C4-2B (cell line): ENCODE measurements at regions not wholly inside any gene's neighbourhood (a gene's known extent, or its start where the extent isn't known, plus 50 kb on each side); places are given as distances from the start of the nearest gene placed in this dataset.

Experiments used
- H3K27ac ChIP-seq: fragments of 450-650 bp; 2 replicates; pipeline ENCODE4 v1.5.1; 2017
- ZFX ChIP-seq: fragments of 450-650 bp; IDR thresholded peaks from 2 replicates; pipeline ENCODE4 v1.6.1; 2017
- TF ChIP-seq, protein P1 (sequence below): fragments of 450-650 bp; conservative IDR thresholded peaks from 2 replicates; pipeline ENCODE4 v1.5.1; 2017; ENCODE audit warnings: mild to moderate bottlenecking

DNA sequence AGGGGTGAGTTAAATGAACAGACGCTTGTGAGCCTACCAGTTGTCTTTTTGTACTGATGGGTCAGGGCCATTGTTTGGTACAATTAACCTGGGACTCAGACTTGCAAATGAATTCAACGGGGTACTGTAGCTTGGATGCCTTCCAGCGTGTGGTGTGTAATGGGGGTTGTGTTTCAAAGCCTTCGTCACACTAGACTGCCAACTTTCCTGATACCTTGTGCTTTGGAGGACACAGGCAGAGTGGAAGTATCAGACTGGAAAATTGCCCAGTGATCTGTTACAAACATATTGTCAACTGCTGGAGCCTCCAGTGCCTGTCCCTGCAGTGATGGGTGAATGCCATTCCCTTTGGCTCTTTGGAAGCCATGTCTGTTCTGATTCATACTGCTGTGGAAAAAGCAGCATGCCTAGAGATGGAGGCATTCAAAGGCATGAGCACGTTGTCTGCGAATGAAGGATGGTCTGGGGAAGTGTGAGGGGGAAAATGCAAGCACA is 384.5 kb downstream of the LMX1A start:
- TF ChIP-seq ZFX = no peak
- TF ChIP-seq, protein P1, sequence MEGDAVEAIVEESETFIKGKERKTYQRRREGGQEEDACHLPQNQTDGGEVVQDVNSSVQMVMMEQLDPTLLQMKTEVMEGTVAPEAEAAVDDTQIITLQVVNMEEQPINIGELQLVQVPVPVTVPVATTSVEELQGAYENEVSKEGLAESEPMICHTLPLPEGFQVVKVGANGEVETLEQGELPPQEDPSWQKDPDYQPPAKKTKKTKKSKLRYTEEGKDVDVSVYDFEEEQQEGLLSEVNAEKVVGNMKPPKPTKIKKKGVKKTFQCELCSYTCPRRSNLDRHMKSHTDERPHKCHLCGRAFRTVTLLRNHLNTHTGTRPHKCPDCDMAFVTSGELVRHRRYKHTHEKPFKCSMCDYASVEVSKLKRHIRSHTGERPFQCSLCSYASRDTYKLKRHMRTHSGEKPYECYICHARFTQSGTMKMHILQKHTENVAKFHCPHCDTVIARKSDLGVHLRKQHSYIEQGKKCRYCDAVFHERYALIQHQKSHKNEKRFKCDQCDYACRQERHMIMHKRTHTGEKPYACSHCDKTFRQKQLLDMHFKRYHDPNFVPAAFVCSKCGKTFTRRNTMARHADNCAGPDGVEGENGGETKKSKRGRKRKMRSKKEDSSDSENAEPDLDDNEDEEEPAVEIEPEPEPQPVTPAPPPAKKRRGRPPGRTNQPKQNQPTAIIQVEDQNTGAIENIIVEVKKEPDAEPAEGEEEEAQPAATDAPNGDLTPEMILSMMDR = no peak
- H3K27ac ChIP-seq = no peak overlapping the region

DNA sequence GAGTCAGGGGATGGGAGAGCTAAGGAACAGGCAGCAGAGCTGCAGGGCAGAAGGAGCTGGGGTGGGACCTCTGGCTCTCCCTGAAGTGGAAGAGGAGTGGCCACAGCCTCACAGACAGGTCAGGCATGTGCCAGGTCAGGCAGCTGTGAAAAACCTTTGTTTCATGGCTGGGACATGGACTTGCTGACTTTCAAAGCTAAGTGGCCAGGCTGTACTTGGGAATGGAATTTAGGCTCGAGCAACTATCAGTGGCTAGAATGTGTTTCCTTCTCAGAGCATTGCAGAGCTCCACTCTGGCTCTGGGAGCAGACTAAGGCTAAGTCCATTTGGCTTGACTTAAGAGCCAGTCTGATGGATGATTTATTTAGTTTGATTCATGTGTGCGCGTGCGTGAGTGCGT is 385.1 kb downstream of the LMX1A start:
- no peak overlapping the region for H3K27ac ChIP-seq
- TF ChIP-seq, protein P1 = no peak
- no peak for TF ChIP-seq ZFX

DNA sequence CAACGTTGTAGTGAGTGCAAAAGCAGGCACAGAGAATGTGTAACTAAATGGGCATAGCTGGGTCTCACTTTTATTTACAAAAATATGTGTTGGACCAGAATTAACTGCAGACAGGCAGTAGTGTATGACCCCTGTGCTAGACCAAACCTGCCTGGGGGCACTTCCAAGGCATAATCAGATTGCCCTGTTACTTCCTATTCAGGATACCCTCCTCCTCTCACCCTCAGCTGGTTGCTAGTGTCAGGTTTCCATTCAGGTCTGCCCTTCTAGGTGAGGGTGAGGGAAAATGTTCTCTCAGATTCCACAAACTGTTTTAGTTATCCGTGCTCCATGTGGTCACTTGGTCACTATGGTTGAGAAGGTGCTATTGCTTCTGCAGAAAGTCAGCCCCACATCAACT is 387.3 kb downstream of the LMX1A start:
- no peak overlapping the region for H3K27ac ChIP-seq
- TF ChIP-seq, protein P1 = no peak
- no peak for TF ChIP-seq ZFX

DNA sequence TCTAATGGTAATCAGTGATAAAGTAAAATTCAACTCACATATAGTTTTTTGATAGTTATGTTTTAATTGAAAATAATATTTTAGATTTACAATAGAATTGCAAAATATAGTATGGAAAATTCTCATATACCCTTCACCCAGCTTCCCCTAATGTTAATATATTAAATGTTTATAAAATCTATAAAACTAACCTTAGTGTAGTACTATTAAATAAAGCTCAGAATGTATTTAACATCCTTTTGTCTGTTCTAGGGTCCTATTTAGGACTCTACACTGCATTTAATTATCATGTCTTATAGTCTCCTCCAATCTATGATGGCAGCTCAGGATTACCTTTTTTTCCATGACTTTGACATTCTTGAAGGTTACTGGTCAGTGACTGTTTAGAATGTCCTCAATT is 389.2 kb downstream of the LMX1A start:
- TF ChIP-seq ZFX = no peak
- TF ChIP-seq, protein P1 = no peak
- H3K27ac ChIP-seq = no peak overlapping the region

DNA sequence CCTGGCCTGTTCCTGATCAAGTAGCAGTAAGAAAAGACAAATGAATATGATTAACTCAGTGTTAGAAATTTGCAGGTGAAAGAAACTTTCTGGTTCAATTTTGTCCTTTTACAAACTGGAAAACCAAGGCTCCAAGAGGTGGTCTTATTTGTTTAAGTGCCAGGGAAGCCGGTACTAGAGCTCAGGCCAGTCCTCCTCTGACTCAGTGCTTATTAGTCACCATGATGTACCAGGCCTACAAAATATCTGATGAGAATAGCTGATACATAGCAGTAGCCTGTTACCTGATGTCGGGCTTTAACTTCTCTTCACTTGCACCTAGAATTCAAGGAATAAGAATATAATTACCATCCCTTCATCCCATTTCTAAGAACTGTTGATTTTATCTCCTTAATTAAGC is 394.8 kb downstream of the LMX1A start:
- H3K27ac ChIP-seq = no peak overlapping the region
- TF ChIP-seq, protein P1 = no peak
- TF ChIP-seq ZFX = no peak

DNA sequence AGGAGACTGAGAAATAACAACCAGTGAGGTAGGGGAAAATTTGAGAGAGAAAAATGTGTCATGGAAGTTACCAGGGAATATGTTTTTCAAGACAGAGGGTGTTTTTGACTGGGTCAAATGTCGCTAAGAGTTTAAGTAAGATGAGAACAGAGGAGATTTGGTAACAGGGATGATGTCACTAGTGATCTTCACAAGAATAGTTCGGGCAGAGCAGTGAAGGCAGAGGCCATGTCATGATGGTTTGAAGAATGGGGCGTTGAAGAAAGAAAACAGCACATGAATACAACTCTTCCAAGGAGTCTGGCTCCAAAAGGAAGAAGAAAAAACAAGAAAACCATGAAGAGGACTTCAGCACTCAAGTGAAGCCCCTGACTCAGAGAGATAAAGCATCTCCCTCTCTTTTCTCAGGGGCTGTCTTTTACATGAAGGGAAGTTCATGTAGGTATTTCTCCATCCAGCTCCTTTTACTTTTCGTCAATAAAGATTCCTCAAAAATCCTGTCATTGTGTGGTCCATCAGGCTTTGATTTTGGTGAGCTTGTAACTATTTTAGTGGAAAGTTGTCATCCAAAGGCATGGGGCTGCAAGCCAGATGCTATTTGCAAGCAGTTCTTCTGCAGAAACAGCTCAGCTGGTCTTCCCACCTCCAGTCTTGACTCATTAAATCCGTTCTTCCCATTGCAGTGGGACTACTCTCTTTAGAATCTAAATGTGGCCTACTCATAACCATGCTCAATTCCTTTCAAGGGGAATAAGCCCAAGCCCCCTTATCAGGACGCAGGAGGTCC is 397.3 kb downstream of the LMX1A start:
- no peak overlapping the region for H3K27ac ChIP-seq
- TF ChIP-seq ZFX = no peak
- TF ChIP-seq, protein P1 = no peak

DNA sequence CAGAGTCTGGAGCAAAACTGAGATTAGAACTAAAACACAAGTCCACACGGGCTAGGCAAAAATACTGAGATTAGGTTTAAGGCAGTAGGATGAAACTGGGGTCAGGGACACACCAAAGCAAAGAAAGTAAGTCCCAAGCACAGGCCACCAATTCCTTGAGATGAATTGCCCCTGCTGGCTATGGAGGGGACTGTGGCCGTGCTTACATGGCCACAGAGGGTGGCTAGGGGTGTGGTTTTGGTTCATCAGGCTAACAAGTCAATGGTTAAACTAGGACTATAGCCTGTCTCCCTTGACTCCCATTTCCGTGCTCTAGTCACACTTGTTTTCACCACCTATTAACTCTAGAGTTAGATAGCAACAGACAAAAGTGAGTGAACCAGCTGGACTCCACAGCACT is 394.8 kb downstream of the PBX1 start:
- no peak for TF ChIP-seq ZFX
- TF ChIP-seq, protein P1 = no peak; the same call in 1 of the 2 replicates
- no peak overlapping the region for H3K27ac ChIP-seq
